Mucosa of rectum (tissue), 2 donors: ENCODE measurements at regions not wholly inside any gene's neighbourhood (a gene's known extent, or its start where the extent isn't known, plus 50 kb on each side); places are given as distances from the start of the nearest gene placed in this dataset.
"Not testable (repeated sequence)": the region's sequence is repeated elsewhere in the genome, so short reads cannot be mapped to it uniquely, and the experiment has no call there.

Experiments used
- H3K27ac ChIP-seq, 2 donors: one replicate each; pipeline ENCODE4 v1.7.0; 2013; ENCODE audit warnings: inconsistent platforms in 2 of 2, low read depth in 2 of 2, low read length in 2 of 2
- H3K27me3 ChIP-seq, 2 donors: one replicate each; pipeline ENCODE4 v1.7.0; 2013; ENCODE audit warnings: low read length in 2 of 2; ENCODE audit not compliant: control insufficient read depth in 2 of 2, insufficient read depth in 2 of 2
- H3K36me3 ChIP-seq, 2 donors: one replicate each; pipeline ENCODE4 v1.7.0; 2013; ENCODE audit warnings: low read length in 2 of 2; ENCODE audit not compliant: control insufficient read depth in 2 of 2, insufficient read depth in 2 of 2
- H3K4me1 ChIP-seq, 2 donors: one replicate each; pipeline ENCODE4 v1.7.0; 2013; ENCODE audit warnings: low read length in 2 of 2, mild to moderate bottlenecking in 1 of 2; ENCODE audit not compliant: control insufficient read depth in 2 of 2, insufficient read depth in 2 of 2
- H3K4me3 ChIP-seq, 2 donors: one replicate each; pipeline ENCODE4 v1.7.0; 2013; ENCODE audit warnings: low read length in 2 of 2
- H3K9ac ChIP-seq, 2 donors: one replicate each; pipeline ENCODE4 v1.7.0; 2013; ENCODE audit warnings: low read length in 2 of 2, low read depth in 1 of 2, mild to moderate bottlenecking in 1 of 2
- H3K9me3 ChIP-seq, 2 donors: one replicate each; pipeline ENCODE4 v1.7.0; 2013; ENCODE audit warnings: low read length in 2 of 2; ENCODE audit not compliant: control insufficient read depth in 2 of 2
- donor health status: healthy.
- donor health status: Normal muscosa, but diverticular disease.

GRCh38 chr4:114262421-114262820 is 283.0 kb upstream of the ARSJ start:
- not testable (repeated sequence) for H3K27me3 ChIP-seq, H3K9ac ChIP-seq, H3K9me3 ChIP-seq, H3K4me3 ChIP-seq, H3K27ac ChIP-seq, H3K4me1 ChIP-seq, H3K36me3 ChIP-seq

GRCh38 chr4:114263233-114263632 is 283.8 kb upstream of the ARSJ start:
- Histone ChIP-seq H3K27ac (no peak overlapping the region), H3K9me3 (no peaks in the 10 kb centered on the region), H3K9ac (no peak overlapping the region), H3K4me3 (no peak overlapping the region), H3K4me1 (no peaks in the 10 kb centered on the region), H3K27me3 (no peaks in the 10 kb centered on the region), H3K36me3 (no peaks in the 10 kb centered on the region)

GRCh38 chr4:114264452-114264851 is 285.0 kb upstream of the ARSJ start:
- Histone ChIP-seq H3K4me3 (no peak overlapping the region), H3K4me1 (no peaks in the 10 kb centered on the region)

GRCh38 chr4:114264877-114265291 is 285.4 kb upstream of the ARSJ start:
- H3K36me3 ChIP-seq: no peaks in the 10 kb centered on the region
- H3K9me3 ChIP-seq: no peaks in the 10 kb centered on the region
- no peak overlapping the region for H3K4me3 ChIP-seq
- no peaks in the 10 kb centered on the region for H3K4me1 ChIP-seq
- H3K9ac ChIP-seq: no peak overlapping the region
- H3K27ac ChIP-seq: no peak overlapping the region
- no peaks in the 10 kb centered on the region for H3K27me3 ChIP-seq

More at GRCh38 chr4:114264452-114264851, 285.0 kb upstream of the ARSJ start:
- Histone ChIP-seq H3K9ac (no peak overlapping the region), H3K9me3 (no peaks in the 10 kb centered on the region), H3K36me3 (no peaks in the 10 kb centered on the region), H3K27me3 (no peaks in the 10 kb centered on the region), H3K27ac (no peak overlapping the region)

- H3K27ac ChIP-seq: no peak overlapping the region
Measured at GRCh38 chr4:114265342-114265741, 285.9 kb upstream of the ARSJ start.

GRCh38 chr4:114267976-114268375 is 288.5 kb upstream of the ARSJ start:
- Histone ChIP-seq H3K27ac (no peak overlapping the region), H3K9me3 (no peaks in the 10 kb centered on the region), H3K9ac (no peak overlapping the region), H3K27me3 (no peaks in the 10 kb centered on the region), H3K4me3 (no peak overlapping the region), H3K4me1 (no peaks in the 10 kb centered on the region), H3K36me3 (no peaks in the 10 kb centered on the region)

More at GRCh38 chr4:114265342-114265741, 285.9 kb upstream of the ARSJ start:
- Histone ChIP-seq H3K9ac (no peak overlapping the region), H3K27me3 (no peaks in the 10 kb centered on the region), H3K9me3 (no peaks in the 10 kb centered on the region), H3K4me1 (no peaks in the 10 kb centered on the region), H3K4me3 (no peak overlapping the region), H3K36me3 (no peaks in the 10 kb centered on the region)

- no peaks in the 10 kb centered on the region for H3K9me3 ChIP-seq
- H3K36me3 ChIP-seq: no peaks in the 10 kb centered on the region
- H3K4me1 ChIP-seq: no peaks in the 10 kb centered on the region
- H3K4me3 ChIP-seq: no peak overlapping the region
- no peak overlapping the region for H3K9ac ChIP-seq
- H3K27me3 ChIP-seq: no peaks in the 10 kb centered on the region
- no peak overlapping the region for H3K27ac ChIP-seq
Measured at GRCh38 chr4:114271031-114271430, 291.6 kb upstream of the ARSJ start.

GRCh38 chr4:114272226-114272625 is 292.8 kb upstream of the ARSJ start:
- H3K4me3 ChIP-seq: no peak overlapping the region
- H3K9ac ChIP-seq: no peak overlapping the region
- no peaks in the 10 kb centered on the region for H3K4me1 ChIP-seq
- H3K36me3 ChIP-seq: no peaks in the 10 kb centered on the region
- no peak overlapping the region for H3K27ac ChIP-seq
- no peaks in the 10 kb centered on the region for H3K9me3 ChIP-seq
- no peaks in the 10 kb centered on the region for H3K27me3 ChIP-seq

GRCh38 chr4:114273238-114273637 is 293.8 kb upstream of the ARSJ start:
- H3K9ac ChIP-seq: no peak overlapping the region
- no peak overlapping the region for H3K27ac ChIP-seq
- H3K4me1 ChIP-seq: no peaks in the 10 kb centered on the region
- H3K27me3 ChIP-seq: no peaks in the 10 kb centered on the region
- H3K9me3 ChIP-seq: no peaks in the 10 kb centered on the region
- no peak overlapping the region for H3K4me3 ChIP-seq
- no peaks in the 10 kb centered on the region for H3K36me3 ChIP-seq

- no peak overlapping the region for H3K27ac ChIP-seq
- H3K9ac ChIP-seq: no peak overlapping the region
- H3K36me3 ChIP-seq: no peaks in the 10 kb centered on the region
- H3K9me3 ChIP-seq: no peaks in the 10 kb centered on the region
- no peaks in the 10 kb centered on the region for H3K4me1 ChIP-seq
- H3K27me3 ChIP-seq: no peaks in the 10 kb centered on the region
- H3K4me3 ChIP-seq: no peak overlapping the region
Measured at GRCh38 chr4:114277690-114278089, 298.2 kb upstream of the ARSJ start.

- no peaks in the 10 kb centered on the region for H3K27me3 ChIP-seq
- H3K4me1 ChIP-seq: no peaks in the 10 kb centered on the region
- no peaks in the 10 kb centered on the region for H3K9me3 ChIP-seq
- no peak overlapping the region for H3K27ac ChIP-seq
- no peak overlapping the region for H3K9ac ChIP-seq
- no peak overlapping the region for H3K4me3 ChIP-seq
- H3K36me3 ChIP-seq: no peaks in the 10 kb centered on the region
Measured at GRCh38 chr4:114279066-114279465, 299.6 kb upstream of the ARSJ start.
